Right lobe of liver (tissue), 4 donors: ENCODE measurements at regions not wholly inside any gene's neighbourhood (a gene's known extent, or its start where the extent isn't known, plus 50 kb on each side); places are given as distances from the start of the nearest gene placed in this dataset.

Experiments
- POLR2A ChIP-seq: fragments of 450-650 bp; IDR thresholded peaks from one replicate; pipeline ENCODE4 v1.6.1; 2017; ENCODE audit warnings: antibody characterized with exemption, mild to moderate bottlenecking
- TF ChIP-seq, protein P1 (sequence below), 4 donors: fragments of 200-600 bp in 3 of 4; fragments of 450-650 bp in 1 of 4; IDR thresholded peaks; one replicate each; pipeline versions ENCODE4 v1.5.1 to v1.8.0; 2016 to 2022; ENCODE audit warnings: antibody characterized with exemption in 4 of 4, mild to moderate bottlenecking in 2 of 4
- donor health status: DM: no; HTN: no; CAD: no.
- donor health status: DM: no; HTN: no; CAD: no.
- donor health status: DM: no; HTN: yes; CAD: no.

DNA sequence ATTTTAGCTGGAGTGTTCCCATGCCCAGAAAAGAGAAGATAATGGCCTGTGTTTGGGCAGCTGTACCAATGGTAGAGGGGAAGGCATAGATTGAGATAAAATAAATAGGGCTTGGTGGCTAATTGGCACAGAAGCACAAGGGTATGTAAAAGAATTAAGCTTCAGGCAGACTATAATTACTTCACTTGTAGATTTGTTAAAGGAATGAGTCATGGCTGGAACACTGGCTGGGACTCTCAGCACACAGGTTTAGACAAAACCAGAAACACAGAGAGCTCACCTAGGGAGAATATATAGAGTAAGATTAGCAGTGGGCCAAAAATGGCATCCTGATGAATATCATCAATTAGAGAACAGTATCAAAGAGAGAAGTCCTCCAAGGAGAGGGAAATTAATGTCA lies 198.3 kb upstream of the FIGN start:
- TF ChIP-seq, protein P1, sequence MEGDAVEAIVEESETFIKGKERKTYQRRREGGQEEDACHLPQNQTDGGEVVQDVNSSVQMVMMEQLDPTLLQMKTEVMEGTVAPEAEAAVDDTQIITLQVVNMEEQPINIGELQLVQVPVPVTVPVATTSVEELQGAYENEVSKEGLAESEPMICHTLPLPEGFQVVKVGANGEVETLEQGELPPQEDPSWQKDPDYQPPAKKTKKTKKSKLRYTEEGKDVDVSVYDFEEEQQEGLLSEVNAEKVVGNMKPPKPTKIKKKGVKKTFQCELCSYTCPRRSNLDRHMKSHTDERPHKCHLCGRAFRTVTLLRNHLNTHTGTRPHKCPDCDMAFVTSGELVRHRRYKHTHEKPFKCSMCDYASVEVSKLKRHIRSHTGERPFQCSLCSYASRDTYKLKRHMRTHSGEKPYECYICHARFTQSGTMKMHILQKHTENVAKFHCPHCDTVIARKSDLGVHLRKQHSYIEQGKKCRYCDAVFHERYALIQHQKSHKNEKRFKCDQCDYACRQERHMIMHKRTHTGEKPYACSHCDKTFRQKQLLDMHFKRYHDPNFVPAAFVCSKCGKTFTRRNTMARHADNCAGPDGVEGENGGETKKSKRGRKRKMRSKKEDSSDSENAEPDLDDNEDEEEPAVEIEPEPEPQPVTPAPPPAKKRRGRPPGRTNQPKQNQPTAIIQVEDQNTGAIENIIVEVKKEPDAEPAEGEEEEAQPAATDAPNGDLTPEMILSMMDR (IDR thresholded peaks at IDR 0.05): no peak
- TF ChIP-seq POLR2A: no peak
